ENCODE measurements at regions not wholly inside any gene's neighbourhood (a gene's known extent, or its start where the extent isn't known, plus 50 kb on each side); places are given as distances from the start of the nearest gene placed in this dataset.

DNA sequence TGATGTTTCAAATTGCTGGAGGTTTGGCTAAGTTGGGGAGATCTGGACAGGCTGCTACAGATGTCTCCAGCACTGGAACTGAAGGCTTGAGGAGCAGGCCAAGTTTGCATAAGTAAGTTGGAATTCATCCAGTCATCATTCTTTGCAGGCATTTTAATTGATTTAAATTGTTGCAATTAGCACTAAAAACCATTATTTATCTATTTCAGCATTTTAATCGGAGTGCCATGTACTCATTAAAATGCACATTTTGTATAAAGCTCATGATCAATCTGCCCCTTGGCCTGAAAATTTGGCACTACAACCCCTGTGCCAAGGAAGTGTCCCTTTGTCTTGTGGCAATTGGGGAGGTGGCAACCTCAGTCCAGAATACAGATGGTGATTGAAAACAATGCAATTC lies 320.2 kb downstream of the MAT2B start:
- H3K4me3 Mint-ChIP-seq (ENCODE audit: unreplicated experiment), result no peak overlapping the region
- H3K27me3 Mint-ChIP-seq (ENCODE audit: low read depth), result no peaks in the 10 kb centered on the region
- H3K4me1 Mint-ChIP-seq (ENCODE audit: low read depth), result no peaks in the 10 kb centered on the region
- no peaks in the 10 kb centered on the region for H3K36me3 Mint-ChIP-seq (ENCODE audit: low read depth)
- no peak for DNase-seq (ENCODE audit: low spot score)
- TF ChIP-seq, protein P1, sequence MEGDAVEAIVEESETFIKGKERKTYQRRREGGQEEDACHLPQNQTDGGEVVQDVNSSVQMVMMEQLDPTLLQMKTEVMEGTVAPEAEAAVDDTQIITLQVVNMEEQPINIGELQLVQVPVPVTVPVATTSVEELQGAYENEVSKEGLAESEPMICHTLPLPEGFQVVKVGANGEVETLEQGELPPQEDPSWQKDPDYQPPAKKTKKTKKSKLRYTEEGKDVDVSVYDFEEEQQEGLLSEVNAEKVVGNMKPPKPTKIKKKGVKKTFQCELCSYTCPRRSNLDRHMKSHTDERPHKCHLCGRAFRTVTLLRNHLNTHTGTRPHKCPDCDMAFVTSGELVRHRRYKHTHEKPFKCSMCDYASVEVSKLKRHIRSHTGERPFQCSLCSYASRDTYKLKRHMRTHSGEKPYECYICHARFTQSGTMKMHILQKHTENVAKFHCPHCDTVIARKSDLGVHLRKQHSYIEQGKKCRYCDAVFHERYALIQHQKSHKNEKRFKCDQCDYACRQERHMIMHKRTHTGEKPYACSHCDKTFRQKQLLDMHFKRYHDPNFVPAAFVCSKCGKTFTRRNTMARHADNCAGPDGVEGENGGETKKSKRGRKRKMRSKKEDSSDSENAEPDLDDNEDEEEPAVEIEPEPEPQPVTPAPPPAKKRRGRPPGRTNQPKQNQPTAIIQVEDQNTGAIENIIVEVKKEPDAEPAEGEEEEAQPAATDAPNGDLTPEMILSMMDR (IDR thresholded peaks at IDR 0.05), result no peak
- H3K27ac Mint-ChIP-seq (ENCODE audit: unreplicated experiment), result no peak overlapping the region
- peaks cover 9% of the 10 kb centered on the region for H3K9me3 Mint-ChIP-seq (ENCODE audit: low read depth)

DNA sequence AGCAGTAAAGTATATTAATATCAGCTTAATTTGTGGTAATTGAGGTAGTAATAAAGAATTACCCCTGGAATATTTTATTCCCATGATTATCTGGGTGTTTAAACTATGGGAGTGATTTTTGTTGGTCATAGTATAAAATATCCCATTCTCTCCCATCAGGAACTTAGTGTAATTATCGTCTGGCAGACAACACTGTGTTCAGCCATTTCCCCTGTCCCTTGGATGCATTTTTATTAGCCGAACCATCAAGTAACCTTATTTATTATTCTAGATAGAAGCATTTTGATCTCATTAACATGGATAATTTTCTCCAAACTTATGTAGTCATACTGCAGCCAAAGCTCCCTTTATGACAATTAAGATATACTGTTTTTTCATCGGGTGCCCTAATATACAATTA lies 320.8 kb downstream of the MAT2B start:
- no peak overlapping the region for H3K27ac Mint-ChIP-seq (ENCODE audit: unreplicated experiment)
- no peaks in the 10 kb centered on the region for H3K36me3 Mint-ChIP-seq (ENCODE audit: low read depth)
- TF ChIP-seq, protein P1 (IDR thresholded peaks at IDR 0.05), result no peak
- H3K9me3 Mint-ChIP-seq (ENCODE audit: low read depth), result peaks cover 5% of the 10 kb centered on the region
- no peak for DNase-seq (ENCODE audit: low spot score)
- H3K4me3 Mint-ChIP-seq (ENCODE audit: unreplicated experiment), result no peak overlapping the region
- H3K27me3 Mint-ChIP-seq (ENCODE audit: low read depth), result no peaks in the 10 kb centered on the region
- no peaks in the 10 kb centered on the region for H3K4me1 Mint-ChIP-seq (ENCODE audit: low read depth)

DNA sequence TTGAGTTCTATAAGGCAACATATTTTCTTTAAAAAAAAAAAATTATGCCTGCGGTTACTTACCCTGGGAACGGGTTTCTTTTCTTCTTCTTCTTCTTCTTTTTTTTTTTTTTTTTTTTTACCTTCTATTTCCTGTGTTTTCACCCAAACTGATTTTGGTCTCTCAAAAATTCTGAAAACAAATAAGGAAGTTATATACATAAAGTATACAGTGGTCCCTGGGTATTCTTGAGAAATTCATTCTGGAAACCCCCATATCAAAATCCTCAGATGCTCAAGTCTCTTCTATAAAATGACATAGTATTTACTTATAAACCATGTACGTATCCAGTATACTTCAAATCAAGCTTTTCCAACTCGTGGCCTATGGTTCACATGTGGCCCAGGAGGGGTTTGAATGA lies 326.7 kb downstream of the MAT2B start:
- TF ChIP-seq, protein P1 (IDR thresholded peaks at IDR 0.05), result no peak
- H3K27ac Mint-ChIP-seq (ENCODE audit: unreplicated experiment), result no peak overlapping the region
- no peaks in the 10 kb centered on the region for H3K4me1 Mint-ChIP-seq (ENCODE audit: low read depth)
- DNase-seq (ENCODE audit: low spot score), result no peak
- H3K9me3 Mint-ChIP-seq (ENCODE audit: low read depth), result no peaks in the 10 kb centered on the region
- no peaks in the 10 kb centered on the region for H3K36me3 Mint-ChIP-seq (ENCODE audit: low read depth)
- no peaks in the 10 kb centered on the region for H3K27me3 Mint-ChIP-seq (ENCODE audit: low read depth)
- no peak overlapping the region for H3K4me3 Mint-ChIP-seq (ENCODE audit: unreplicated experiment)

DNA sequence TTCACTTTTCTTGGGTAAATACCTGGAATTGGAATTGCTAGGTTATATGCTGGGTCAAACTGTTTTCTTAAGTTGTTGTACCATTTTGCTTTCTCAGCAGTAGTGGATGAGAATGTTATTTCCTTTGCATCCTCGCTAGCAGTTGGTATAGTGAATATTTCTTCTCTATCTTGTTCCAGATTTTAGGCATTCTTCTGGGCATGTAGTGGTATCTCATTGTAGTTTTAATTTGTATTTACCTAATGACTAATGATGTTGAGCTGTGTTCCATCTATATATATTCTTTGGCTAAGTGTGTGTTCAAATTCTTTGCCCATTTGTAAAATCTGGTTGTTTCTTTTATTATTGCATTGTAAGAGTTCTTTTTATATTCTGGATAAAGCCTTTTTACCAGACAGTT lies 333.3 kb downstream of the MAT2B start:
- Mint-ChIP-seq H3K4me1 (ENCODE audit: low read depth) (no peaks in the 10 kb centered on the region), H3K36me3 (ENCODE audit: low read depth) (no peaks in the 10 kb centered on the region), H3K4me3 (ENCODE audit: unreplicated experiment) (no peak overlapping the region), H3K9me3 (ENCODE audit: low read depth) (no peaks in the 10 kb centered on the region), H3K27me3 (ENCODE audit: low read depth) (no peaks in the 10 kb centered on the region), H3K27ac (ENCODE audit: unreplicated experiment) (no peak overlapping the region)
- TF ChIP-seq, protein P1 (IDR thresholded peaks at IDR 0.05), result no peak
- DNase-seq (ENCODE audit: low spot score), result no peak

DNA sequence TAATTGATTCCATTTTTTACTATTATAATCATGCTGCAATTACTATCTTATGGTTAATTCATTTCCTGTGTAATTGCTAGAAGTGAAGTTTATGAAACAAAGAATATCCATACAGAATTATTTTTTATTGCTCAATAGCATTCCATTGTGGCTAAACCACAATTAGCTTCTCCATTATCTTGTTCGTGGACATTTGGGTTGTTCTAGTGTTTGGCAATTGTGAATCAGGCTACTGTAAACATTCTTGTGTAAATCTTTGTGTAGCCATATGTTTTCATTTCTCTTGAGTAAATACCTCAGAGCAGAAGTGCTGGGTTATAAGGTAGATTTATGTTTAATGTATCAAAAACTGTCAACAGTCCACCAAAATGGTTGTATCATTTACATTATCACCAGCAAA lies 341.1 kb downstream of the MAT2B start:
- H3K27me3 Mint-ChIP-seq (ENCODE audit: low read depth), result peaks cover 5% of the 10 kb centered on the region

More for the DNA sequence above, 341.1 kb downstream of the MAT2B start:
- no peaks in the 10 kb centered on the region for H3K4me1 Mint-ChIP-seq (ENCODE audit: low read depth)
- no peaks in the 10 kb centered on the region for H3K36me3 Mint-ChIP-seq (ENCODE audit: low read depth)
- H3K27ac Mint-ChIP-seq (ENCODE audit: unreplicated experiment), result no peak overlapping the region
- no peak overlapping the region for H3K4me3 Mint-ChIP-seq (ENCODE audit: unreplicated experiment)
- DNase-seq (ENCODE audit: low spot score), result no peak
- H3K9me3 Mint-ChIP-seq (ENCODE audit: low read depth), result peaks cover 6% of the 10 kb centered on the region
- TF ChIP-seq, protein P1 (IDR thresholded peaks at IDR 0.05), result no peak
